HG02870 (cell line): ENCODE measurements at regions not wholly inside any gene's neighbourhood (a gene's known extent, or its start where the extent isn't known, plus 50 kb on each side); places are given as distances from the start of the nearest gene placed in this dataset.
"Not testable (repeated sequence)": the region's sequence is repeated elsewhere in the genome, so short reads cannot be mapped to it uniquely, and the experiment has no call there.

Experiments used
- ATAC-seq: cut with Tn5 transposase; IDR thresholded peaks from one replicate; pipeline ENCODE4 v1.9.1; 2021; ENCODE audit warnings: mild to moderate bottlenecking, moderate library complexity; ENCODE audit not compliant: unreplicated experiment

- ATAC-seq, result no peak
Observed at GRCh38 chr5:115439639-115440038, 104.9 kb downstream of the FEM1C start.

- no peak for ATAC-seq
Observed at GRCh38 chr5:115439042-115439441, 105.5 kb downstream of the FEM1C start.

GRCh38 chr5:115435778-115436712 lies 108.5 kb downstream of the FEM1C start:
- peak; percentile 66 for ATAC-seq

- no peak for ATAC-seq
Observed at GRCh38 chr5:115435065-115435777, 109.4 kb downstream of the FEM1C start.

- peak; percentile 56 for ATAC-seq
Observed at GRCh38 chr5:115433918-115434317, 110.7 kb downstream of the FEM1C start.

GRCh38 chr5:115432691-115433090 lies 111.9 kb downstream of the FEM1C start:
- no peak for ATAC-seq

- ATAC-seq, result no peak
Observed at GRCh38 chr5:115431116-115431515, 113.5 kb downstream of the FEM1C start.

GRCh38 chr5:115430374-115430773 lies 114.2 kb downstream of the FEM1C start:
- ATAC-seq, result no peak

- ATAC-seq, result no peak
Observed at GRCh38 chr5:115429345-115429940, 115.1 kb downstream of the FEM1C start.

- no peak for ATAC-seq
Observed at GRCh38 chr5:115428676-115429075, 115.9 kb downstream of the FEM1C start.

- ATAC-seq, result no peak
Observed at GRCh38 chr5:115428248-115428647, 116.3 kb downstream of the FEM1C start.

- ATAC-seq, result no peak
Observed at GRCh38 chr5:115424446-115424845, 120.1 kb downstream of the FEM1C start.

GRCh38 chr5:115424030-115424429 lies 120.5 kb downstream of the FEM1C start:
- no peak for ATAC-seq

GRCh38 chr5:115423541-115423940 lies 121.0 kb downstream of the FEM1C start:
- ATAC-seq, result no peak

- no peak for ATAC-seq
Observed at GRCh38 chr5:115423051-115423450, 121.5 kb downstream of the FEM1C start.

- ATAC-seq, result not testable (repeated sequence)
Observed at GRCh38 chr5:115420812-115421211, 123.8 kb downstream of the FEM1C start.

- no peak for ATAC-seq
Observed at GRCh38 chr5:115419846-115420585, 123.6 kb upstream of the CCDC112 start.

GRCh38 chr5:115418788-115419187 lies 122.3 kb upstream of the CCDC112 start:
- ATAC-seq, result no peak

GRCh38 chr5:115417076-115417475 lies 120.6 kb upstream of the CCDC112 start:
- ATAC-seq, result no peak

- ATAC-seq, result peak; percentile 74
Observed at GRCh38 chr5:115415143-115415491, 118.7 kb upstream of the CCDC112 start.
